ENCODE measurements at regions not wholly inside any gene's neighbourhood (a gene's known extent, or its start where the extent isn't known, plus 50 kb on each side); places are given as distances from the start of the nearest gene placed in this dataset.

DNA sequence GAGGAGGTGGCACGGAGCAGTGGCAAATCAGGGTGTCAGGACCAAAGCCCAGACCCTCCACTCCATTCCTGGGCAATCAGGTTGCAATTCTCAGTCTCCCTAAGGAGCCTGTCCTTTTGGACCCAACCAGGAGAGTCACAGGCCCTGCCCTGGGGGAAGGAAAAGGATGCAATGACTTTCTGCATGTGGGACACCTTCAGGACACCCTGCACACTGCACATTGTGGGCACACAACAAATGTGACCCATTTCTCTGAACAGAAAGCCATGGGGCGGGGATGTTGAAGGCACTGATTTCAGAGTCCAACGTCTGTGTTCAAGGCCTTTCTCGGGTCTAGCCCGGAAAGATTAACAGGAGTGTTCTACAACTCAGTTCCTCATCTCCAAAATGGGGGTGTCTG, 286.2 kb upstream of the FOXF1 start:
- no peaks in the 10 kb centered on the region for H3K36me3 ChIP-seq (ENCODE audit: control insufficient read depth, low read length)
- no peaks in the 10 kb centered on the region for H3K79me2 ChIP-seq (ENCODE audit: control insufficient read depth, low read length)
- no peaks in the 10 kb centered on the region for H3K9me2 ChIP-seq (replicated peaks; ENCODE audit: control insufficient read depth, low read length)
- no peak overlapping the region for H3K4me2 ChIP-seq (ENCODE audit: low read length)
- peaks cover 8% of the 10 kb centered on the region; the same call in 1 of the 2 replicates for H3K27me3 ChIP-seq (ENCODE audit: control insufficient read depth, low read length)
- H3K9me3 ChIP-seq (ENCODE audit: control insufficient read depth, insufficient read depth, low read length) = no peaks in the 10 kb centered on the region
- no peak for TF ChIP-seq EZH2phosphoT487 (IDR thresholded peaks at IDR 0.05; ENCODE audit: borderline replicate concordance, low read length)
- TF ChIP-seq, protein P1, sequence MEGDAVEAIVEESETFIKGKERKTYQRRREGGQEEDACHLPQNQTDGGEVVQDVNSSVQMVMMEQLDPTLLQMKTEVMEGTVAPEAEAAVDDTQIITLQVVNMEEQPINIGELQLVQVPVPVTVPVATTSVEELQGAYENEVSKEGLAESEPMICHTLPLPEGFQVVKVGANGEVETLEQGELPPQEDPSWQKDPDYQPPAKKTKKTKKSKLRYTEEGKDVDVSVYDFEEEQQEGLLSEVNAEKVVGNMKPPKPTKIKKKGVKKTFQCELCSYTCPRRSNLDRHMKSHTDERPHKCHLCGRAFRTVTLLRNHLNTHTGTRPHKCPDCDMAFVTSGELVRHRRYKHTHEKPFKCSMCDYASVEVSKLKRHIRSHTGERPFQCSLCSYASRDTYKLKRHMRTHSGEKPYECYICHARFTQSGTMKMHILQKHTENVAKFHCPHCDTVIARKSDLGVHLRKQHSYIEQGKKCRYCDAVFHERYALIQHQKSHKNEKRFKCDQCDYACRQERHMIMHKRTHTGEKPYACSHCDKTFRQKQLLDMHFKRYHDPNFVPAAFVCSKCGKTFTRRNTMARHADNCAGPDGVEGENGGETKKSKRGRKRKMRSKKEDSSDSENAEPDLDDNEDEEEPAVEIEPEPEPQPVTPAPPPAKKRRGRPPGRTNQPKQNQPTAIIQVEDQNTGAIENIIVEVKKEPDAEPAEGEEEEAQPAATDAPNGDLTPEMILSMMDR (IDR thresholded peaks at IDR 0.05; ENCODE audit: low read depth, low read length, poor library complexity, severe bottlenecking) = no peak
- no peaks in the 10 kb centered on the region for H4K20me1 ChIP-seq (ENCODE audit: control insufficient read depth, insufficient read depth, low read depth, low read length)
- H3K4me1 ChIP-seq (ENCODE audit: control insufficient read depth, low read length) = no peaks in the 10 kb centered on the region
- H3F3A ChIP-seq (ENCODE audit: control insufficient read depth, insufficient read depth) = no peaks in the 10 kb centered on the region
- H3K27ac ChIP-seq (ENCODE audit: low read depth, low read length) = no peak overlapping the region
- no peak overlapping the region for H3K4me3 ChIP-seq (ENCODE audit: low read length)

GRCh38 chr16:86224629-86225028, 285.7 kb upstream of the FOXF1 start:
- H3K36me3 ChIP-seq (ENCODE audit: control insufficient read depth, low read length) = no peaks in the 10 kb centered on the region
- no peaks in the 10 kb centered on the region for H4K20me1 ChIP-seq (ENCODE audit: control insufficient read depth, insufficient read depth, low read depth, low read length)
- no peaks in the 10 kb centered on the region for H3F3A ChIP-seq (ENCODE audit: control insufficient read depth, insufficient read depth)
- H3K9me2 ChIP-seq (replicated peaks; ENCODE audit: control insufficient read depth, low read length) = no peaks in the 10 kb centered on the region
- peaks cover 8% of the 10 kb centered on the region; the same call in 1 of the 2 replicates for H3K27me3 ChIP-seq (ENCODE audit: control insufficient read depth, low read length)
- H3K79me2 ChIP-seq (ENCODE audit: control insufficient read depth, low read length) = no peaks in the 10 kb centered on the region
- H3K4me1 ChIP-seq (ENCODE audit: control insufficient read depth, low read length) = no peaks in the 10 kb centered on the region
- no peaks in the 10 kb centered on the region for H3K9me3 ChIP-seq (ENCODE audit: control insufficient read depth, insufficient read depth, low read length)
- no peak overlapping the region for H3K27ac ChIP-seq (ENCODE audit: low read depth, low read length)
- H3K4me2 ChIP-seq (ENCODE audit: low read length) = no peak overlapping the region
- TF ChIP-seq EZH2phosphoT487 (IDR thresholded peaks at IDR 0.05; ENCODE audit: borderline replicate concordance, low read length) = no peak
- TF ChIP-seq, protein P1 (IDR thresholded peaks at IDR 0.05; ENCODE audit: low read depth, low read length, poor library complexity, severe bottlenecking) = no peak
- H3K4me3 ChIP-seq (ENCODE audit: low read length) = no peak overlapping the region

DNA sequence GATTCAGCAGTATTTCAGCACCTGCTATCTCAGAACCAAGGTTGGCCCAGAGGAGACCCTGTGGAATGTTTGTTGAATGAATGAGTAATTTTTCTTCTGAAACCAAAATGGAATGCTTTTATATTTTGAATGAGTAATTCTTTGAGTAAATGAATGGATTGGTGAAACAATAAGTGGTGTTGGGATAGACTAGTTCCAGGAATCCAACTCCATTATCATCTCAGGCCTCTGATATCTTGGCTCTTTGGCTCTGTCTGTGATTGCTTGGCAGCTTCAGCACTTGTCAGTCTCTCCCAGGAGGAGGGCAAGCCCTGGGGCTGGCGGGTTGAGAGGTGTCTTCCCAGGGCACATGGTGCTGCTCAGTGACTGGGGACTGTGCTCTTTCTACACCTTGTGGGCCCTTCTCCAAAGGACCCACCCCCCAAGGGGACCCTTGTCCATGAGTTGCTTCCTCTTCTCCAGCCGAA, 284.4 kb upstream of the FOXF1 start:
- Histone ChIP-seq H3K79me2 (ENCODE audit: control insufficient read depth, low read length) (no peaks in the 10 kb centered on the region), H3K4me1 (ENCODE audit: control insufficient read depth, low read length) (no peaks in the 10 kb centered on the region), H3K27me3 (ENCODE audit: control insufficient read depth, low read length) (peaks cover 8% of the 10 kb centered on the region; the same call in 1 of the 2 replicates), H3K4me2 (ENCODE audit: low read length) (no peak overlapping the region), H3K4me3 (ENCODE audit: low read length) (no peak overlapping the region), H3K9me2 (replicated peaks; ENCODE audit: control insufficient read depth, low read length) (no peaks in the 10 kb centered on the region), H3K27ac (ENCODE audit: low read depth, low read length) (no peak overlapping the region), H3K36me3 (ENCODE audit: control insufficient read depth, low read length) (no peaks in the 10 kb centered on the region), H3F3A (ENCODE audit: control insufficient read depth, insufficient read depth) (no peaks in the 10 kb centered on the region), H4K20me1 (ENCODE audit: control insufficient read depth, insufficient read depth, low read depth, low read length) (no peaks in the 10 kb centered on the region), H3K9me3 (ENCODE audit: control insufficient read depth, insufficient read depth, low read length) (no peaks in the 10 kb centered on the region)
- TF ChIP-seq EZH2phosphoT487 (IDR thresholded peaks at IDR 0.05; ENCODE audit: borderline replicate concordance, low read length) = no peak
- TF ChIP-seq, protein P1 (IDR thresholded peaks at IDR 0.05; ENCODE audit: low read depth, low read length, poor library complexity, severe bottlenecking) = no peak

All from DOHH2 (cell line).